GM19395 (cell line): ENCODE measurements at regions not wholly inside any gene's neighbourhood (a gene's known extent, or its start where the extent isn't known, plus 50 kb on each side); places are given as distances from the start of the nearest gene placed in this dataset.

Experiments used
- ATAC-seq: cut with Tn5 transposase; IDR thresholded peaks from one replicate; pipeline ENCODE4 v1.9.1; 2021; ENCODE audit warnings: mild to moderate bottlenecking, moderate library complexity; ENCODE audit not compliant: unreplicated experiment

- ATAC-seq = no peak
These were observed 151.6 kb downstream of the TTC32 start for GRCh38 chr2:19750136-19750535.

- ATAC-seq = no peak
These were observed 152.3 kb downstream of the TTC32 start for GRCh38 chr2:19749507-19749836.

- ATAC-seq = no peak
These were observed 152.9 kb downstream of the TTC32 start for GRCh38 chr2:19748711-19749506.

- no peak for ATAC-seq
These were observed 153.8 kb downstream of the TTC32 start for GRCh38 chr2:19748073-19748375.

- ATAC-seq = no peak
These were observed 154.3 kb downstream of the TTC32 start for GRCh38 chr2:19747310-19748072.

GRCh38 chr2:19746611-19747309 is 155.0 kb downstream of the TTC32 start:
- ATAC-seq = no peak

GRCh38 chr2:19746137-19746600 is 155.6 kb downstream of the TTC32 start:
- ATAC-seq = no peak

GRCh38 chr2:19745318-19746136 is 156.3 kb downstream of the TTC32 start:
- ATAC-seq = no peak

- no peak for ATAC-seq
These were observed 157.2 kb downstream of the TTC32 start for GRCh38 chr2:19744456-19745199.

GRCh38 chr2:19743641-19744040 is 158.1 kb downstream of the TTC32 start:
- no peak for ATAC-seq

GRCh38 chr2:19742872-19743271 is 158.9 kb downstream of the TTC32 start:
- ATAC-seq = no peak

GRCh38 chr2:19739256-19739655 is 162.5 kb downstream of the TTC32 start:
- ATAC-seq = no peak

- no peak for ATAC-seq
These were observed 163.1 kb downstream of the TTC32 start for GRCh38 chr2:19738707-19739106.

GRCh38 chr2:19736191-19736831 is 165.5 kb downstream of the TTC32 start:
- ATAC-seq = no peak

- ATAC-seq = no peak
These were observed 167.8 kb downstream of the TTC32 start for GRCh38 chr2:19733951-19734425.

GRCh38 chr2:19733390-19733789 is 168.4 kb downstream of the TTC32 start:
- ATAC-seq = no peak

- ATAC-seq = no peak
These were observed 169.5 kb downstream of the TTC32 start for GRCh38 chr2:19732255-19732654.

- no peak for ATAC-seq
These were observed 170.3 kb downstream of the TTC32 start for GRCh38 chr2:19731515-19731914.

GRCh38 chr2:19731037-19731436 is 170.7 kb downstream of the TTC32 start:
- ATAC-seq = no peak

- ATAC-seq = no peak
These were observed 173.7 kb downstream of the TTC32 start for GRCh38 chr2:19728125-19728524.
